DMS 273 treated with DMSO at 0.1 percent for 48 hours (cell line): ENCODE measurements at regions not wholly inside any gene's neighbourhood (a gene's known extent, or its start where the extent isn't known, plus 50 kb on each side); places are given as distances from the start of the nearest gene placed in this dataset.

ENCODE experiments used
- DNase-seq: peaks from one replicate; lab custom pipeline; 2025; lab: John Stamatoyannopoulos, UW

DNA sequence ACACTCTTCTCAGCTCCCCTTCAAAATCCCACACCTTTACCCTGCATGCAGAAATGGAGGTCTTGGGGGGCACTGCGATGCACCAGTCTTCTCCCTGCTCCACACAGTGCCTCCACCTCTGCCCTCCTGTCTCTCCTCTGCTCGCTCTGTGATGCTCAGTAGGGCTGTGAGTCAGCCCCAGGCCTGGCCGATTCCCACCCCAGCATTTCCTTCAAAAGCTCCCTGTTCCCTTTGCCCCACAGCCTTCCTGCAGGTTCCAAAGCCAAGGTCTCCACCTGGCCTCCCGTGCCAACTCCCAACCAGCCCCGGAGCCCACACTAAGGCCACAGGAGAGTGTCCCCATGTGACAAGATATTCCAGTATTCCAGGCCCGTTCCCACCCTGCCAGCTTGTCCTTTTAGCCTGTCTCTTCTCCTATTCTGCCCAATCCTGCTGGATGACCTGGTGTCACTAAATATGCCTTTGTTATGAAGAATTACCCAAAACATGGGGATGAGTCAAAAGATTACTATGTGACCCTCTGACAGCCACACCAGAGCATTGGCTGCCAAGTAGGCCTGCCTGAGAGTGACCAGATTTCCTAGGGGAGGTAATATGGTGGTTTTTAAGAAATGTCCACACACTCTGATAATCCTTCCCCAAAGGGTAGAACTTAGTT is 118.9 kb upstream of the NXT1 start:
- DNase-seq, result no peak

DNA sequence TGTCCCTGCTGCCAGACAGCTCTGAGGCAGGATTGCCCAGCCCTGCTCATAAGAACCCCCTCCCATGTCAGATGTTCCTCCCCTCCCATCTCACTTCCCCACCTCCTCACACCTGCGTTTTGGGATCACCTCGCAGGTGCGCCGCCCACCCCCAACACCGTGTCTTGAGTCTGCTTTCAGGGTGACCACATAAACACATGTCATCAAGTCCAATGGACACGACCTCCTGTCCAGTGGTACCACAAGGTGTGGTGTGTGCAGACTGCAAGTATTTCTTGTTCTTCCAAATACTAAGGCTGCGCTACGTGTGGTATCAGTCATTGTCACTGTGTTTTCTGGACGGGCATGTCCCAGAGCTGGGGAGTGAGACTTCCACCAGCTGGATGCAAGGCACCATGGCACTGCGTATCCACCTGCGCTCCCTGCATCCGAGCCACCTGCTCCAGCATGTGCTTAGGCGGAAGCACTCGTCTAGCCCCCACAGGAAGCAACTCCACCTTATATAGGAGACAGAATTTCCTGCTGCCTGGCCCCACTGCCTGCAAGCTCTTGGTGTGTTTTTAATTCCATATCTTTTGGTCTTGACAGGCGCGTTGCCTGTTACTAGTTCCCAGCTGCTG is 119.7 kb upstream of the NXT1 start:
- DNase-seq, result no peak

DNA sequence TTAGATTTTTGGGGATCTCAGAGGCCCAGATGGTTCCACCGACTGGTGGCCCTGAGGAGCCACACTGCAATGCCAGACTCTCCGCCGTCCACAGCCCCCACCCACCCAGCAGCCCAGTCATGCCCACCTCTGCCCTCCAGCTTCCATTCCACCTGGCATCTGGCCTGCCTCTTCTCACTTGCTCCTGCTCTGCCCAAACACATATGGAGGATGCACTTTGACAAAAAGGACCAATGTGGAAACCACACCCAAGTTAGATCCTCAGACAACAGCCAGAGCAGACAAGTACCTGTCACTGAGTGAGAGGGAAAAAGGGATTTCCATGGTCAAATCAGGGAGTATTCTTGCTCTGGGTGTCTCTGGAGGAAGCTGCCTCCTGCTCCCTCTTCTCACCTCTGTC is 120.6 kb upstream of the NXT1 start:
- no peak for DNase-seq

DNA sequence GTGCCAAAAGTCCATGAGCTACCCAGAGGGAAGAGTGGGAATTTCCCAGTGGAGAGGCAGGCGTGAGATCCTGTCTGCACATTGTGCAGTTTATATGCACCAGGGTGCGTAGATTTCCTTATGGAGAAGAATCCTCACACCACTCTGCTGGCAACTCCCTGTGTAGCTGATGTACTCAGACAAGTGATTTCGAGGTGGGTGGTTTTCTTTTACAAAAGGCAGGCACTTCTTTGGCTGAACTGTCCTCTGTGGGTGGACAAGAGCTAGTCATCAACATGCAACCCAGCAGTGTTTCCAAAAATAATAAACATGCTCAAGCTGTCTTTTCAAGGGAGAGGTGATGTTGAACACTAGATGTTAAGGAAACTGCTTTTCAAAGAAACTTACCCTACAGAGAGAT is 121.7 kb upstream of the NXT1 start:
- no peak for DNase-seq

DNA sequence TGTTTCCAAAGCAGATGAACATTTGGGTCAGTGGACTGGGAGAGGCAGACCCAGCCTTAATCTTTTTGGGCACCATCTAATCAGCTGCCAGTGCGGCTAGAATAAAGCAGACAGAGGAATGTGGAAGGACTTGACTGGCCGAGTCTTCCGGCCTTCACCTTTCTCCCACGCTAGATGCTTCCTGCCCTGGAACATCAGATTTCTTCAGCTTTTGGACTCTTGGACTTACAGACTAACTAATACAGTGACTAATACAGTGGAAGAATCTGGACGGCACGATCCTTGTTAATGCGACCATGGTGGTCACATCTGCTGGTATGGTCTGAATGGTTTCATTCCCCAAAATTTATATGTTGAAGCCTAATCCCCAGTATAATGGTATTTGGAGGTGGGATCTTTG is 122.6 kb upstream of the NXT1 start:
- DNase-seq, result no peak

DNA sequence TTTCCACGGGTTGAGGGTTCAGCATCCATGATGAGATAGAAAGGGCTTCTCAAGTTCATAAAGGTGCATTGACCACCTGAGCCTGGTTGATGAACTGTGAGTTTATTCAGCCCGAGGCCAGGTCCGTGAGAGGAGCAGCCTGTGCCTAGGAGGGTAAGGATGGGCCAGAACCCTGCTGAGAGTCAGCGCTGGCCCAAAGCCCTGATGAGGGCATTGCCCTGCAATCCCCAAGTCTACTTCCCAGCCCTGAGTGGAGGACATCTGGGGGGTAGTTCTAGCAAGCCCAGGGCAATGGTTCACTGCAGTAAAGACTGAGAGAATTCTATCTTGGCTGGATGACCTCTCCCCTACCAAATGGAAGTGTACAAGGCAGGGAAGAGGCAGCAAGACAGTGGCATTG is 123.3 kb upstream of the NXT1 start:
- no peak for DNase-seq

DNA sequence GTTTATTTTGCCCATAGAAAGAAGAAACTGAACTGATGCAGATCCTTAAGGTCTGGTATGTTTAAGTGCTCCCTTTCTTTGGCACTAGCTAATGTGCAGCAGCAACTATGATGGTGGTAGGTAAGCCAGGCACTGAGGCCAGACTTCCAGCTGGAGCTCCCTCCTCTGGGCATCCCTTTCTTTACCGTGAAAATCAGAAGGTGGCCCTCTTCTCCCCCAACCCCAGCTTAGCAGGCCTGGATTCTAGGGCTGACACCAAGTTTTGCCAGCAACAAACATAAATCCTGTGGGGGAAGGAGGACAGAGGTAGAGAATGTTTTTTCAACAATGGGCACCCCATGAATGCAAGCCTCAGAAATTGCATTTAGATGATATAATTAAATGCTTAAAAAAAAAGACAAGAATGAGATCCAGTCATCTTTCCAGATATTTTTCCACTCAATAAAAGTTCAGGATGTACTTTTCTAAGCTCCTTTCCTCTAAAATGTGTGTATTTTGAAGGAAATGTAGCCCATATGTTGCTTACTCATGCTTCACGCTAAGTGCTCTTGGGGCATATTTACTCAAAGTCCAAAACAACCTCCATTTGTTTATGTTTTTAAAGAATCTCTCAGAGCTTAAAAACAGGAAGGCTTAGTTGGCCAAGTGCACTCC is 123.9 kb upstream of the NXT1 start:
- no peak for DNase-seq

DNA sequence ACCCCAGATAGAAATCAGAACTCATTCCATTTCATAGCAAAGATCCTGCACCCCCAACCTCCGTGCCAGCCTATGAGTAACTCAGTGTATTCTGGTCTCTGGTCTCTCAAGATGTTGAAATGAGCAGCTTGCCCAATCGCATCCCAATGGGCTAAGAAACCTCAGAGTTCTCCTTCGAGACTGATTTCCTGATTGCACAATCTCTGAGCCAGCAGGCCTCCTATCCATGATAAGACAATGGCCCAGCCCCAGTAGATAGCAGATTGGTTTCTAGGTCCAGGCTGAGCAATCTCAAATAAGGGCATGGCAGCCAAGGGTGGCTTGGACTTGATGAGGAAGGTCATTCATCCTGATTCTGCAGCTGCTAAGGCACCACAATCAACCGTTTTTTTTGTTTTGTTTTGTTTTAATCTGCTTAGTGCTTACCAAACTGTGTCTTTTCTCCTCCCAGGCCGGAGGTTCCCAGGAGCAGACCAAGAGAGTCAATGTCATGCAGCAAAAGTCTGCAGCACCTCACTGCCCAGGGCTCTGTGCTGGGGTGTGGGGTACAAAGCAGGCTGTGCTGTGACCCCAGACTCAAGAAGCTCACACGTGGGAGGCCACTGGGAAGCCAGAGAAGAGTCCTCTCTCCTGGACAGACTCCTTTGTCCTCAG is 125.1 kb upstream of the NXT1 start:
- DNase-seq, result no peak

DNA sequence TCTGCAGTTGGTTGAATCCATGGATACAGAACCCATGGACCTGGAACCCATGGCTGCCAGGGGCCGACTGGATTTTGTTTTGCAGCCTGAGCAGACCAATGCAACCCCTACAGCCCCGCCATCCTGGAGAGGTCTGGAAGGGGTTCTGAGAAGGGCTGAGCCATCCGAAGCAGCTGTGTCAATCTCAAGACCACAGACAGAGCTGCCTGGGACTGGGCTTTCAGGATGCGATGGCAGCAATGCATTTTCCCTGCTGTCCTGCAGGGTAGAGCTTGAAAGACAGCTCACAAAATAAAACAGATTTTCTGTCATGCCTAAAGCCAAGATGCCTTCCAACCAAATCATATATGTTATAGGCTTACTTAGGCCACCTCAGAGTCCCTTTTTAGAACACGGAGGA is 125.8 kb upstream of the NXT1 start:
- DNase-seq, result no peak

DNA sequence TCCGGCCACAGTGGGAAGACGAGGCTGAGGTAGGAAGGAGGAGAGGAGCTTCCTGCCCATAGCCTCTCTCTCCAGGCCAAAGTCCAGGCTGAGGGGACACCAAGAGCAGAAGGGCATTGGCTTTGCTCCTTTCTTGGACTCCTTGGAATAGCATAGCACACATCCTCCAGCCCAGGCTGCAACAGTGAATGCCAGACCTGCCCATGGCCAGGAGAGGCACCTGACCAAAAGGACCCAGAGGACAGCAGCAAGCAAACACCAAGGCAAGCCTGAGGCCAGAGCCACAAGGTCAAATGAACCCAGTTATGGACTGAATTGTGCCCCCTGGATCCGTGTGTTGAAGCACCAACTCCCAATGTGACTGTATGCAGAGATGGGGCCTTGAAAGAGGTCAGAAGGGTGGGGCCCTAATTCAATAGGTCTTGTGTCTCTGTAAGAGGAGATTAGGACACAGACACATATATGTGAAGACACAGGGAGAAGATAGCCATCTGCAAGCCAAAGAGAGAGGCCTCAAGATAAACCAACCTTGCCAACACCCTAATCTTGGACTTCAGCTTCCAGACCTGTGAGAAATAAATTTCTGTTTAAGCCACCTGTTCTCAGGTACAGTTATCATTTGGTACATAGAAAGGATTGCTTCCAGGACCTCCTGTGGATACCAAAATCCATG is 126.5 kb upstream of the NXT1 start:
- DNase-seq, result no peak

DNA sequence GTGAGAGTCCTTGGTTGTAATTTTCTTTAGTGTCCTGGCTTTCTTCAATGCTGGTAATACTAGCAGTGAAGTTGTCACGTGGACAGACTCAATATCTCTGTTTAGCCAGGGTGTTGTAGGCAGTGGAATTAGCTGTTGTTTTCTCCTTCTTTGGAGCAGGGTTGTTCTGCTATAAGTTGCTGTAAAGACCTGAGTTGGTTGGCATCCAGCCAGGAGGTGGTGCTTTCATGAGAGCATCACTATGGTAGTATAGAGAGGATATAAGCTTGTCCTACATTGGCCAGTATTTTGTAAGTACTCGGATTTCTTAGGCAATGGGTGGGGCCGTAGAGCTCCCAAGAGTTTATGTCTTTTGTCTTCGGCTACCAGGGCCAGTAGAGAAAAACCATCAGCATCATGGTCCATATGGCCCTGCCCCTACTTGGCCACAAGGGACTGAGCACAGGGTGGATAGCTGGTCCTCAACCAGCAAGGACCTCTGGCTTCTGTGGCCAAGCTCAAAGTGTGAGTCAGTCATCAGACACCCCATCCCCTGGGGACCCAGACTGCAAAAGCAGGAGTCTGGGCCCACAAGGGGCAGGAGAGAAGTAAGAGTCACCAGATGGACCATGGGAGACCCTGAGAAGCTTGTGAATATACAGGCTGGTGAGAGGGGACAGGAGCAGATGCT is 127.9 kb upstream of the NXT1 start:
- no peak for DNase-seq

DNA sequence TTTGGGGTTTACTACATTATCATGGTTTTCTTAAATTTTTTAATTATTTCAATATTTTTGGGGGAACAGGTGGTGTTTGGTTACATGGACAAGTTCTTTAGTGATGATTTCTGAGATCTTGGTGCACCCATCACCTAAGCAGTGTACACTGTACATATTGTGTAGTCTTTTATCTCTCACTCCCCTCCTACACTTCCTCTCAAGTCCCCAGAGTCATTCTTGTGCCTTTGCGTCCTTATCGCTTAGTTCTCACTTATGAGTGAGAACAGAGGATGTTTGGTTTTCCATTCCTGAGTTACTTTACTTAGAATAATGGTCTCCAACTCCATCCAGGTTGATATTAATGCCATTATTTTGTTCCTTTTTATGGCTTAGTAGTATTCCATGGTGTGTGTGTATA is 130.9 kb upstream of the CD93 start:
- DNase-seq, result no peak

DNA sequence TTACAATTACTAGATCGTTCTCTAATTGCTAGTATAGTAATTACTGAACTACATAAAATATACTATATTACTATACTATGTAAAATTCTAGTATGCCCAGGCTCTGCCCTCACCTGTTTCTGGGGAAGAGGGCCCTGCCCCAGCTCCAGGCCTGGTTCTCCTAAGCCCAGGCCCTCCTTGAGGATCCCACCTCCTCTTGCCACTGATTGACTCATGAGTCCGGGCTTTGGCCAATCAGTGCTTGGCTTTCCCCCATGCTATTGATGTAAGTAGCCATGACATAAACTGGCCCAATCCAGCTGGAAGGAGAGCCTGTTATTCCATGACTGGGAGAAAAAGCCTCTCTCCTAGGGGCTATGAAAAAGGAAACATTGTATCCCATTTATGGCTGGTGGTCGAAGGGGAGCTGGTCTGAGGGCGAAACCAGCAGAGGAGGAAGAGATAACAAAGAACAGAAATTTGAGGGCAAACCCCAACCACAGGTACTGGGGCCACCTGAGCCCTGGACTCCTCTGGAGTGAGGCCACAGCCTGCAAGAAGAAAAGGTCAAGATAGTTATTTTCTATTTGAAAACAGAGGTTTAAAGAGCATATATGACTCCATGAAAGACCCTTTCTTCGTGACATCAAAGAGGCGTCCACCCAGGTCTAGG is 129.3 kb upstream of the CD93 start:
- DNase-seq, result no peak

DNA sequence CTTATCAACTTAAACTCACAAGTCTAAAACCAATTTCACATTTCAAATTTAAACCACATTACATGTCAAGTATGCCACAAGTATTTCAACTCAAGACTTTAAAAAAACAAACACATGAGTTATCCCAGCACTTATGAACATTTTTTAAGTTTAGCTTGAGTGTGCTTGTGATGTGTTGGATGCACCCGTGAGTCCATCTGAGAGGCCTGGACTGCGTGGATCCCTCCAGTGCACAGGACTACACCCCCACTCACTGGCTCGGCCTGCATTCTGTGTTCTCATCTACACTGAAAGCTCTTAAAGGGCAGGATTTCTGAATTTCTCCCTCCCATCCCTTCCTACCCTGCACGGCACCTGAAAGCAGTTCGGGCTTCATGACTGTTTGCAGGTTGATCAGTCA is 128.8 kb upstream of the CD93 start:
- DNase-seq, result no peak

DNA sequence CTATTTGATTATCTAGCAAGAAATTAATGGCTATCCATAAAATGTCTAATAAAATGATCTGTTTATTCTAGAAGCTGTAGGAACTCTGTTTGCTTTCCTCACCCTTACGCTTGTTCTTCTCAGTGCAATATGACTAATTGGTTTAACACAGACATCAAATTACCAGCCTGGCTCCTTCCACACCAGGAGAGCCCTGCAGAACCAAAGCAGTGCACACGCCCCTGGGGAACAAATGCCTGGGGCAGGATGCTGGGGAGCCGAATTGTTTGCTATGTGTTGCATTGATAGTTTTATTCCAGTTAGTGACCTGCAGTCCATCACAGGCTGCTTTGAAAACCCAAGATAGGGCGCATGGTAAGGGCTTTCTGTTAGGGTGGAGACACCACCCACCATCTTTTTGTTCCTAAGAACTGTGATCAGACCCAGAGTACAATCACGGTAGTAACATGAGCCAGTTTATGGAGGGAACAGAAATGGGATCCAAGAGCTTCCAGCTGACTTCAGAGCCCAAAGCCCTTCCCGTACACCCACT is 126.4 kb upstream of the CD93 start:
- no peak for DNase-seq

DNA sequence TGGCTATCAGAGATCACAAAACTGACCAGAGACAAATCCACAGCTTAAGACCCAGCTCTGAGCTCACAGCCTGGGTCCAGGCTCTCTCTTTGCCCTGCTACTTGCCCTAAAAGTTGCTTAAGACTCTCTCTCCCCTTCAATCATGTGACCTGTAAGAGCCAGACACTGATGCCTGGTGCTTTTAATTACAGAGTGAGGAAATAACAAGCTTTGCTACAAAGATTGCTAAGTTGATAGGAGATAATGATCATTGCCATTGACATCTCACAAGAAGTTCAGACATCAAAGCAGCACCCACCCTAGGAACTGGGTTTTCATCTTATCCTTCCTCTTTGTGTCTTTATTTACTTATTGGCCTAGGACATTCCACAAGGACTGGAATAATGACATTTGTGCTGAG is 125.9 kb upstream of the CD93 start:
- DNase-seq, result no peak

DNA sequence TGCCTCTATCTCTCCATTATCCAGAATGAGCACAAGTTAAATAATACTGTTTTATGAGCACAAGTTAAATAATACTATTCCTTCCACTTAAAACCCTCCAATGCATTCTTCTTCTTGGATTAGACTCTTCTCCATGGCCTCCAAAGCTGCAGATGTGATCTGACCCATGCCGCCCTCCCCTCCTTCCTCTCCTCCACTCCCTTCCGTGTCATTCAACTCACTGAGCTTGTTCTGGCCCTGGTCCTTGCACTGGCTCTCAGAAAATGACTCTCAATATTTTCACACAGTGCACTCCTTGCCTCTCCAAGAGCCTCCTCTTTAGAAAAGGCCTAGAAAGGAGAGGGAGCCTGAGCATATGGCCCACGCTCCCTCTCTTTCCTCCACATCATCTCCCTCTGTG is 125.0 kb upstream of the CD93 start:
- no peak for DNase-seq

DNA sequence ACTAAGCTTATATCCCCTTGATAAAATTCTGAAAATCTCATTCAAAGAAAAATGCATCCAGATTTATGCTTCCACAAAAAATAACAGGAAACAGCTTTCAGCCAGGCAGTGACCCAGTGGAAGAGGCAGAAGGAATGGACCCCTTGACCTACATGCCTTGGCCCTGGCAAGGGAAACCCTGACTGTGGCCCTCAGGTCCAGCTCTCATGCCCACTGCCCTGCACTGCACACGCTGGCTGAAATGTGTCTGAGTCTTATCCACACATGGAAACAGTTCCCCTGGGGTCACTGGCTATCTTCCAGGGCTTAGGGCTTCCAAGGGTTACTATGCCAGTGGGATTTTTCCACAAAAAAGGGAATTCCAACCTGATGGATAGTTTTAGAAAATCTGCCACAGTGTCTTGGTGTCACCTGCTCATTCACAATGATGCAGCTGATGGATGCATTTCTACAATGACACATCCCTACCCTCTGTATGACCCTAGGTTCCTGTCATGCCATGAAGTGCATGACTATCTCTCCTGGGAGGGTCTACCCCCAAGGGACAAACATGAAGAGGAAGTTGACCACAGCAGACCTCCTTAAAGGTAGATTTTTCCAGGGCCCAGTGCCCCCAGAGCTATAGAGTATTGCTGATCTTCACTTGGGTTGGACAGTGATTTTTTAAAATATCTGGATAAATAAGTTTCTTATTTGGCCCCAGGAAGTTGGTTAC is 121.9 kb upstream of the CD93 start:
- DNase-seq, result no peak

DNA sequence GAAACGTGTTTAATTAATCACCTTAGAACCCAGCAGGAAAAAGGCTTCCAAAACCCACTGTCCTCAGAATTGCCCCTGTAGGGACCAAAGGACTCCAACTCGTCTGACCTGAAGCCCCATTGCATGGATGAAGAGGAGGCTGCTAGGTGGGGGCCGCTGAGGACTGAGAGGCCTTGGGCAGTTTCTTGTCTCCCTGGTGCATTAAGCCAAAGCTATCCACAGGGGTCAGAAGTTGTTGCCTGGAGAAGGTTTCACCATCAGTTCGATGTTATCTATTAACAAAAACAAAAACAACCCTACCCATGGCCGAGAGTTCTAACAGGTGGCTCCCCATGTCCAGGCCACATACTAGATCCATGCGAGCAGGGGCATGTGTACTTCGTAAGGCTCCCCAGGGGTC is 120.9 kb upstream of the CD93 start:
- DNase-seq, result no peak

DNA sequence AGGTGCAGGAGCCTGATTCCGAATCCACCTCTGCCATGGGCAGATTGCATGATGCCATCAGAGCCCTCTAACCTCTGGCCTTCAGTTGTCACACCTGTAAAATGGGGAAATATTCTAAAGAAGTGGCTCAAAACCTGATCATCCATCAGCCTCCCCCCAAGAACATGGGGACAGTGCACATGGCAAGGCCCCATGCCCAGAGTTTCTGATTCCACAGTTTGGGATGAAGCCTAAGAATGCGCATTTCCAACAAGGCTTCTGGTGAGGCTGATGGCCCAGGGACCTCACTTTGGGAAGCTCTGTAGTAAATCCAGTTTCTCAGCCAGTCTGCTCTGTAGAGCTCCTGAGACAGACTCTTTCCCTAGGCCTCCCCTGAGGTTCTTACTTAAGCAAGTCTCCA is 119.9 kb upstream of the CD93 start:
- no peak for DNase-seq

DNA sequence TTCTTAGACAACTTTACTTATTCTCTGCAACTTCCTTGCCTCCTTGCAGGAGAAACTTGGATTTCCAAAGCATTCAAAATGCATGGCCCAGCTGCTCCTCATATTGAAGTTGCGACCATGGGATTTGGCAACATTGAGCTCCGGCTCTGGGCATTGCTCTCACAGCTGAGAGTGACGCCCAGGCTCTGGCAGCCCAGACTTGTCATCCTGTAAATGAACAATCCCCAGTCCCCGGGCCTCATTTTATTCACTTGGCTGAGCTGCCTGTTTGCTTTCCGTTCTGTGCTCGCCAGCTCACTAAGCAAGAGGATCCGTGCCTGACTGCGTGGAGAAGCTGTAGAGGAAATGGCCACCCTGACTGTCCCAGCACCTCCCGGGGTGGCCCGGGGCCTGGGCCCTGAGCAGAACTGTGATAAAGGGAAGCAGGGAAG is 119.5 kb upstream of the CD93 start:
- DNase-seq, result no peak
